Brain microvascular endothelial cell (primary cell): ENCODE measurements at regions not wholly inside any gene's neighbourhood (a gene's known extent, or its start where the extent isn't known, plus 50 kb on each side); places are given as distances from the start of the nearest gene placed in this dataset.

Source experiments
- DNase-seq: peaks from one replicate; pipeline ENCODE4 v3.0.0-alpha.2; 2020
- H3K27ac ChIP-seq: fragments of 250-450 bp; sonication (Bioruptor Pico); 2 replicates; pipeline ENCODE4 v1.5.1; 2020; ENCODE audit warnings: mild to moderate bottlenecking, moderate library complexity
- H3K27me3 ChIP-seq: fragments of 250-450 bp; sonication (Bioruptor Pico); replicated peaks from 2 replicates; pipeline ENCODE4 v1.5.1; 2020; ENCODE audit warnings: mild to moderate bottlenecking
- H3K36me3 ChIP-seq: fragments of 250-450 bp; sonication (Bioruptor Pico); replicated peaks from 2 replicates; pipeline ENCODE4 v1.5.1; 2020; ENCODE audit warnings: mild to moderate bottlenecking
- H3K4me3 ChIP-seq: 2 replicates; pipeline ENCODE4 v1.5.1; 2011; ENCODE audit warnings: low read depth, mild to moderate bottlenecking, control low read depth, low read length, moderate library complexity
- CTCF ChIP-seq: IDR thresholded peaks from 2 replicates; pipeline ENCODE4 v1.5.1; 2011; ENCODE audit warnings: low read depth, mild to moderate bottlenecking, moderate library complexity, low read length, control low read depth, inconsistent platforms; ENCODE audit errors: missing control alignments
- in situ Hi-C: cut with HindIII; loops from 2 replicates; pipeline ENCODE4 v1.10.0; 2017; ENCODE audit warnings: low sequenced_read_pairs, low pct_ligation_motif_present

DNA sequence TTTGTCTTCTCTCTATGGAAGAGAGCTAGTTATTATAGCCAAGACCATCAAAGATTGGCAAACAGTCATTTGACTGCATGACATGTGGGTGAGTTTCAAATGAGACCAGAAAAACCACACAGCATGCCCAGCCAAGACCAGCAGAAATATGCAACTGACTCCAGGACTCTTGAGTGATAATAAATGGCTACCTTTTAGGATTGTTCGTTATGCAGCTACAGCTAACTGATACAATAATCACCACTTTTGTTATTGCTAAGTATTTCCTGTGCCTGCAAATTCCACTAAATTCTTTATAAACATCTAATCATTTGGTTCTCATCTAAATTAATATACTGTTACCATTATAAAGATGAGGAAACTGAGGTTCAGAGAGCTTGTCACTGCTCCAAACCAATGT lies 528.4 kb upstream of the TBX3 start:
- Histone ChIP-seq H3K4me3 (no peak overlapping the region), H3K36me3 (no peaks in the 10 kb centered on the region), H3K27ac (no peak overlapping the region), H3K27me3 (no peaks in the 10 kb centered on the region)
- TF ChIP-seq CTCF, result no peak
- in situ Hi-C loops, result no loop called here
- no peak for DNase-seq

DNA sequence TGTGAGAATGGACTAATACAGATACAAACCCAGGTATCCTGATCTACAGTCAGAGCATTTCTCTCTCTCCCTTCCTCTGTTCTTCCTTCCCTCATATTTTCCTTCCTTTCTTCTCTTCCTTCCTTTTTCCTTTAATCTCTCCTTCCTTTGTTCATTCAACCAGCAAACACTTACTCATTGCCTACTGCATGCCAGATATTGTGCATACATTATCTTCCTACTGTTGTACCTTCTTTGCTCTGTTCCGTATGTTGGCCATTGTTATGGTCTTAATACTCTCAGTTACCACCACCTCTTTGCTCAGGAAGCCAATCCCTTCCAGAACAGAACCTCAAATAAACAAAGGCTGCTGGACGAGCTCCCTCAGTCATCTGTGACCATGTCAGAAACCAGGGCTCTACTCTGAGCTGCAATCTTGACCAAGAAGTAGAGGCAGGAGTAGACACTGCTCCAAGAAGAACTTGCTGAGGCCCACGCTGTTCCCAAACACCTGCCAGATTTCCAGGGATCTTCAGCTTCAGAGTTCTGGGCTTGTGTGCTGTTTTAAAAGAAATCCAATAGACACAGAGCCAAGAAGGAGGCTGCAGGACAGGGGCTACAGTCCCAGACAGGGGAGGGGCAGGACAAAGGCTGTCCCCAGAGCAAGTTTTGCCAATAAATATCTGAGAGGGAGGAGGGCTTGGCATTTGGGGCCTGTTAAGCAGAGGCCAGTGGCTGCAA lies 526.7 kb upstream of the TBX3 start:
- DNase-seq, result no peak
- Histone ChIP-seq H3K36me3 (no peaks in the 10 kb centered on the region), H3K27ac (no peak overlapping the region), H3K4me3 (no peak overlapping the region), H3K27me3 (no peaks in the 10 kb centered on the region)
- no peak for TF ChIP-seq CTCF
- in situ Hi-C loops, result no loop called here

DNA sequence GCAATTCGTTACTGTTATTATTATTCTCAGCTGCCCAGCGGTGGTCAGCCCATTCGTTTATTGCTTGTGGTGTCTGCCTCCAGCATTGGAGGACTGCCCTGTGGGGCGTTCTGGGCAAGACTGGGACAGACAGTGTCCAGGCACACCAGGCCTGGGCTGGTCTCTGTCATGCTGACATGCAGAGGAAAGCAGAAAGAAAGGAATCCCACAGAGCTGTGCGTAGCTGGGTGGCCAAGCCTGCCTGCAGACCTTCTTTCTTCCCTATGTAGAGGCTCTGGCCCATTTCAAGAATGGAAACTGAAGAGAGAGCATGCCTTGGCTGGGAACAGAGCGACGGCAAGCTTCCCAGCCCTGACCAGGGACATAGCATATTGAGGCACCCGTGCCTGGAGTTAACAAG lies 525.3 kb upstream of the TBX3 start:
- TF ChIP-seq CTCF, result no peak
- no peak for DNase-seq

DNA sequence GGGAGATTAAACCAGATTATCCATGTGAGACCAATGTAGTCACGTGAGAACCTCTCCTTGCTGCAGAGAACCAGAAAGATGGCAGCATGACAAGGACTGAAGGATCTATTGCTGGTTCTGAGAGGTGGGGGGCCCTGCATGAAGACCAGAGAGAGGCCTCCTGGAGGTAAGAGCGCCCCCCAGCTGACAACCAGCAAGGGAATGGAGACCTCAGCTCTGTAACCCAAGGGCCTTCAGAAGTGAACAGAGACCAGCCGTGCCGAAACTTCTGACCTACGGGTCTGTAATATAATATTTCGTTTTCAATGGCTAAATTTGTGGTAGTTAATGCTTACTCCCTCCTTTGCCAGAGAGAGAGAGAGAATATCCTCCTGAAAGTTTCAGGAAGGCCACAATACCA lies 524.1 kb upstream of the TBX3 start:
- DNase-seq, result no peak
- in situ Hi-C loops, result no loop called here
- H3K27me3 ChIP-seq, result no peaks in the 10 kb centered on the region
- no peak overlapping the region for H3K4me3 ChIP-seq
- no peak for TF ChIP-seq CTCF
- H3K36me3 ChIP-seq, result no peaks in the 10 kb centered on the region
- H3K27ac ChIP-seq, result no peak overlapping the region

More for the DNA sequence above, 525.3 kb upstream of the TBX3 start:
- Histone ChIP-seq H3K4me3 (no peak overlapping the region), H3K27ac (no peak overlapping the region), H3K36me3 (no peaks in the 10 kb centered on the region), H3K27me3 (no peaks in the 10 kb centered on the region)
- in situ Hi-C loops, result no loop called here

DNA sequence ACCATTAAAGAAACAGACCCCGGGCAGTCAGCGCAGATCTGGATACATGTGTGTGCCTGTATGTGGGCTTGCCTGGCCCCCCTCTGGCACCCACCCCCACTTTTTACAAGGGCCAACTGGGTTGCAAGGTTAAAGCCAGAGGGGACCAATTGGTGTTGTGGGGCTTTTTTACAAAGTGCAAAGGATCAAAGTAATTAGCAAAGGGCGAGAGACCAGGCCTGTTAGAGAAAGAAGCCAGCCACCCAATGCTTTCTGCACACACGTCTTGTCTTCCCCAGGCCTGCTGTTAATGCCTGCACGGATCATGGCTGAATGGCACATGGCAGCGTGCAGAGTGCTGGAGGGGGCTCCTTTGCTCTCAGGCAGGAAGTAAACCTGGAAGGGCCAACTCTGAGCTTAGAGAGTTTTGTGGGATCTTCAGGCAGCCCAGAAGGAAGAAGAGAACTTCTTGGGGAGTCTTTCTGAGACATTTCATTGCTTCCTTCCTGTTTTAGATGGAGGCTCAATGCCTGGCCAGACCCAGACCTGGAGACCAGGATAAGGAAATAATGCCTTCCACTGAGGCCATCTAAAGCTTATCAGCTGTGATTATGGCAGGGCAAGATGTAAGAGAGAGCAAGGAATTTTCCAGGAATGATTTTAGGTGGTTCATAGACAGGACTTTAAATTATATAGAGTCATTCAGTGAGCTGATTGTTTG lies 523.4 kb upstream of the TBX3 start:
- H3K27me3 ChIP-seq, result no peaks in the 10 kb centered on the region
- in situ Hi-C loops, result no loop called here
- no peaks in the 10 kb centered on the region for H3K36me3 ChIP-seq
- H3K4me3 ChIP-seq, result no peak overlapping the region
- no peak for TF ChIP-seq CTCF
- H3K27ac ChIP-seq, result no peak overlapping the region
- DNase-seq, result no peak
